MM.1S (cell line): ENCODE measurements at regions not wholly inside any gene's neighbourhood (a gene's known extent, or its start where the extent isn't known, plus 50 kb on each side); places are given as distances from the start of the nearest gene placed in this dataset.
"Not testable (repeated sequence)": the region's sequence is repeated elsewhere in the genome, so short reads cannot be mapped to it uniquely, and the experiment has no call there.

ENCODE experiments used
- EZH2 ChIP-seq: fragments of 300-600 bp; sonication (generic); optimal IDR thresholded peaks from 2 replicates; pipeline ENCODE3; 2017; ENCODE audit warnings: low read depth, mild to moderate bottlenecking, antibody characterized with exemption, low read length, mixed read lengths
- EZH2phosphoT487 ChIP-seq: fragments of 300-600 bp; sonication (generic); IDR thresholded peaks from 2 replicates; pipeline ENCODE4 v1.6.1; 2018; ENCODE audit warnings: antibody characterized with exemption, low read length
- TF ChIP-seq, protein P1 (sequence below): fragments of 300-600 bp; sonication (generic); IDR thresholded peaks from 2 replicates; pipeline ENCODE4 v1.5.1; 2016; ENCODE audit warnings: antibody characterized with exemption, low read length, mixed read lengths

GRCh38 chr14:105950364-105950892 is 424.0 kb downstream of the TMEM121 start:
- not testable (repeated sequence) for TF ChIP-seq EZH2, EZH2phosphoT487
- TF ChIP-seq, protein P1, sequence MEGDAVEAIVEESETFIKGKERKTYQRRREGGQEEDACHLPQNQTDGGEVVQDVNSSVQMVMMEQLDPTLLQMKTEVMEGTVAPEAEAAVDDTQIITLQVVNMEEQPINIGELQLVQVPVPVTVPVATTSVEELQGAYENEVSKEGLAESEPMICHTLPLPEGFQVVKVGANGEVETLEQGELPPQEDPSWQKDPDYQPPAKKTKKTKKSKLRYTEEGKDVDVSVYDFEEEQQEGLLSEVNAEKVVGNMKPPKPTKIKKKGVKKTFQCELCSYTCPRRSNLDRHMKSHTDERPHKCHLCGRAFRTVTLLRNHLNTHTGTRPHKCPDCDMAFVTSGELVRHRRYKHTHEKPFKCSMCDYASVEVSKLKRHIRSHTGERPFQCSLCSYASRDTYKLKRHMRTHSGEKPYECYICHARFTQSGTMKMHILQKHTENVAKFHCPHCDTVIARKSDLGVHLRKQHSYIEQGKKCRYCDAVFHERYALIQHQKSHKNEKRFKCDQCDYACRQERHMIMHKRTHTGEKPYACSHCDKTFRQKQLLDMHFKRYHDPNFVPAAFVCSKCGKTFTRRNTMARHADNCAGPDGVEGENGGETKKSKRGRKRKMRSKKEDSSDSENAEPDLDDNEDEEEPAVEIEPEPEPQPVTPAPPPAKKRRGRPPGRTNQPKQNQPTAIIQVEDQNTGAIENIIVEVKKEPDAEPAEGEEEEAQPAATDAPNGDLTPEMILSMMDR = not testable (repeated sequence)
